ENCODE measurements at regions not wholly inside any gene's neighbourhood (a gene's known extent, or its start where the extent isn't known, plus 50 kb on each side); places are given as distances from the start of the nearest gene placed in this dataset.
A peak's percentile ranks its signal among the peaks of the same experiment; 100 is the strongest.

DNA sequence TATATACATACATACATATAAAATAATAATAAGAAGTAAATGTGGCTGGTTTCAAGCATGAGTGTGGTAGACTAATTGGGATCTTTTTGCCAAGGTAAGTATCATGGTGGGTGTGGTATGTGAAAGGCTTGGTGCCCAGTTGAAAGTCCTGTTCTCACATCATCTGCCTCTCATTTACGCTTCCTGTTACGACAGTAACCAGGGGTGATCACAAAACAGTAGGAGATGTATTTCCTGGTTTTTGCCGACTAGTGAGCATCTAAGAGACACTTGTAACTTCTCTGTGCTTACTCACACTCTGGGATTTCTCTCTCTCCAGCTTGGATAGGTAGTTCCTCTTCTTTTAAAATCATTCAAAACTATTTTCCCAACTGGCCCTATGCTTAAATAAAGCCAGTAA is 1028.3 kb upstream of the NR2F2 start:
- Histone ChIP-seq H3K4me1 (ENCODE audit: control insufficient read depth, extremely low read depth, insufficient read depth, low read length) (peaks cover 7% of the 10 kb centered on the region), H3K9me3 (ENCODE audit: control insufficient read depth, insufficient read depth, low read depth, low read length) (no peaks in the 10 kb centered on the region), H3K9ac (ENCODE audit: insufficient read depth, low read length) (no peak overlapping the region), H3K27ac (ENCODE audit: insufficient read depth, low read length) (no peak overlapping the region), H3K27me3 (ENCODE audit: control insufficient read depth, insufficient read depth, low read length) (no peaks in the 10 kb centered on the region), H3K79me2 (ENCODE audit: control insufficient read depth, insufficient read depth, low read length) (no peaks in the 10 kb centered on the region), H4K20me1 (ENCODE audit: control insufficient read depth, extremely low read depth, insufficient read depth, low read length) (no peaks in the 10 kb centered on the region), H2AFZ (ENCODE audit: low read length) (no peak overlapping the region), H3K36me3 (ENCODE audit: control insufficient read depth, insufficient read depth, low read length) (no peaks in the 10 kb centered on the region), H3K4me2 (ENCODE audit: extremely low read depth, insufficient read depth, low read length) (no peak overlapping the region), H3K4me3 (replicated peaks in 1 of 4; ENCODE audit: control extremely low read depth in 1 of 4, insufficient read depth in 1 of 4, low read depth in 3 of 4, low read length in 4 of 4) (no peak overlapping the region)
- DNase-seq (ENCODE audit: low read depth in 2 of 2): no peak
- TF ChIP-seq, protein P1, sequence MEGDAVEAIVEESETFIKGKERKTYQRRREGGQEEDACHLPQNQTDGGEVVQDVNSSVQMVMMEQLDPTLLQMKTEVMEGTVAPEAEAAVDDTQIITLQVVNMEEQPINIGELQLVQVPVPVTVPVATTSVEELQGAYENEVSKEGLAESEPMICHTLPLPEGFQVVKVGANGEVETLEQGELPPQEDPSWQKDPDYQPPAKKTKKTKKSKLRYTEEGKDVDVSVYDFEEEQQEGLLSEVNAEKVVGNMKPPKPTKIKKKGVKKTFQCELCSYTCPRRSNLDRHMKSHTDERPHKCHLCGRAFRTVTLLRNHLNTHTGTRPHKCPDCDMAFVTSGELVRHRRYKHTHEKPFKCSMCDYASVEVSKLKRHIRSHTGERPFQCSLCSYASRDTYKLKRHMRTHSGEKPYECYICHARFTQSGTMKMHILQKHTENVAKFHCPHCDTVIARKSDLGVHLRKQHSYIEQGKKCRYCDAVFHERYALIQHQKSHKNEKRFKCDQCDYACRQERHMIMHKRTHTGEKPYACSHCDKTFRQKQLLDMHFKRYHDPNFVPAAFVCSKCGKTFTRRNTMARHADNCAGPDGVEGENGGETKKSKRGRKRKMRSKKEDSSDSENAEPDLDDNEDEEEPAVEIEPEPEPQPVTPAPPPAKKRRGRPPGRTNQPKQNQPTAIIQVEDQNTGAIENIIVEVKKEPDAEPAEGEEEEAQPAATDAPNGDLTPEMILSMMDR (conservative IDR thresholded peaks at IDR 0.05 in 1 of 2, IDR thresholded peaks at IDR 0.05 in 1 of 2; ENCODE audit: low read depth in 1 of 2, low read length in 2 of 2): no peak
- no peak for TF ChIP-seq EZH2 (IDR thresholded peaks at IDR 0.05; ENCODE audit: low read length, missing control alignments)

DNA sequence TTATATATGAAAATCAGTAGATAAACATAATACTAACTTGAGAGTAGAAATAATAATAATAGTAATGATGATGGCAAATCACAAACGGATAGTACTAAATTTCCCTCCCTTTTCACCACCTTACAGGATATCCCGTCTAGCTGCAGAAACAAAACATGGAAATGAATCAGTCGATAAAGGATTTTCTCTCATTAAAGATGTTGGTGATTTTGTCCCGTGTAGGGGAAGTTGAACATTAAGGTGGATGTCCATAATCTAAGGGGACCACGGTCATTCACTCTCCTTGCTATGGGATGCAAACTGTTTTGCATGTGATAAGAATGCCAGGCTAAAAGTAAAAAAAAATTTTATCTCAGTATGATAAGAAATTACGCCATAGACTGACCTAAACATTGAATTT is 1027.7 kb upstream of the NR2F2 start:
- H3K4me1 ChIP-seq (ENCODE audit: control insufficient read depth, extremely low read depth, insufficient read depth, low read length): peaks cover 7% of the 10 kb centered on the region
- no peaks in the 10 kb centered on the region for H3K27me3 ChIP-seq (ENCODE audit: control insufficient read depth, insufficient read depth, low read length)
- no peaks in the 10 kb centered on the region for H3K36me3 ChIP-seq (ENCODE audit: control insufficient read depth, insufficient read depth, low read length)
- no peak overlapping the region for H3K4me2 ChIP-seq (ENCODE audit: extremely low read depth, insufficient read depth, low read length)
- no peaks in the 10 kb centered on the region for H3K79me2 ChIP-seq (ENCODE audit: control insufficient read depth, insufficient read depth, low read length)
- no peak overlapping the region for H3K9ac ChIP-seq (ENCODE audit: insufficient read depth, low read length)
- no peak overlapping the region for H3K27ac ChIP-seq (ENCODE audit: insufficient read depth, low read length)
- no peak for TF ChIP-seq EZH2 (IDR thresholded peaks at IDR 0.05; ENCODE audit: low read length, missing control alignments)
- TF ChIP-seq, protein P1 (conservative IDR thresholded peaks at IDR 0.05 in 1 of 2, IDR thresholded peaks at IDR 0.05 in 1 of 2; ENCODE audit: low read depth in 1 of 2, low read length in 2 of 2): no peak
- H3K4me3 ChIP-seq (replicated peaks in 1 of 4; ENCODE audit: control extremely low read depth in 1 of 4, insufficient read depth in 1 of 4, low read depth in 3 of 4, low read length in 4 of 4): no peak overlapping the region
- H3K9me3 ChIP-seq (ENCODE audit: control insufficient read depth, insufficient read depth, low read depth, low read length): no peaks in the 10 kb centered on the region
- H4K20me1 ChIP-seq (ENCODE audit: control insufficient read depth, extremely low read depth, insufficient read depth, low read length): no peaks in the 10 kb centered on the region
- no peak for DNase-seq (ENCODE audit: low read depth in 2 of 2)
- no peak overlapping the region for H2AFZ ChIP-seq (ENCODE audit: low read length)

DNA sequence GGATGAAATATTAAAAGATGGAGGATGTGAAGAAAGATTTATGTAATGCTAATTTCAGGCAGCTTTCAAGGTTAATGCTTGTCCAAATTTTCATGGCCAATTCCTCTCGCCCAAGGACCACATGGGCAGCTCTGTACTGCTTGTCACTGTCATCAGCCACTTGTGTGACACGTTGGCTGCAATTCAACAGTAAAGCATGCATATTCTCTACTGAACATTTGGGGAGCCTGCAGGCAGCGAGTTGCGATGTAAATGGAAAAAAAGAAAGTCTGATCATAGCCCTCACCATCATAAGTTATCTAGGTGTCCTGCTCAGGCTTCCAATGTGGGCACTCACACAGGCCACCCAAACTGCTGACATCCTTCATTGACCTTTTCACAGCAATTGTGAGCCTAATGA is 1026.8 kb upstream of the NR2F2 start:
- Histone ChIP-seq H3K4me2 (ENCODE audit: extremely low read depth, insufficient read depth, low read length) (peak overlapping the region; percentile 33), H4K20me1 (ENCODE audit: control insufficient read depth, extremely low read depth, insufficient read depth, low read length) (no peaks in the 10 kb centered on the region), H3K36me3 (ENCODE audit: control insufficient read depth, insufficient read depth, low read length) (no peaks in the 10 kb centered on the region), H3K9ac (ENCODE audit: insufficient read depth, low read length) (no peak overlapping the region), H3K27ac (ENCODE audit: insufficient read depth, low read length) (peak overlapping the region; percentile 24), H2AFZ (ENCODE audit: low read length) (peak overlapping the region; percentile 38), H3K27me3 (ENCODE audit: control insufficient read depth, insufficient read depth, low read length) (no peaks in the 10 kb centered on the region), H3K4me1 (ENCODE audit: control insufficient read depth, extremely low read depth, insufficient read depth, low read length) (peaks cover 7% of the 10 kb centered on the region), H3K9me3 (ENCODE audit: control insufficient read depth, insufficient read depth, low read depth, low read length) (no peaks in the 10 kb centered on the region), H3K79me2 (ENCODE audit: control insufficient read depth, insufficient read depth, low read length) (no peaks in the 10 kb centered on the region), H3K4me3 (replicated peaks in 1 of 4; ENCODE audit: control extremely low read depth in 1 of 4, insufficient read depth in 1 of 4, low read depth in 3 of 4, low read length in 4 of 4) (peak overlapping the region in 1 of 4 experiments; percentile 32)
- TF ChIP-seq, protein P1 (conservative IDR thresholded peaks at IDR 0.05 in 1 of 2, IDR thresholded peaks at IDR 0.05 in 1 of 2; ENCODE audit: low read depth in 1 of 2, low read length in 2 of 2): no peak
- TF ChIP-seq EZH2 (IDR thresholded peaks at IDR 0.05; ENCODE audit: low read length, missing control alignments): no peak
- DNase-seq (ENCODE audit: low read depth in 2 of 2): no peak

Measured in fibroblast of lung (primary cell).